A673 (cell line): ENCODE measurements at regions not wholly inside any gene's neighbourhood (a gene's known extent, or its start where the extent isn't known, plus 50 kb on each side); places are given as distances from the start of the nearest gene placed in this dataset.
"Not testable (repeated sequence)": the region's sequence is repeated elsewhere in the genome, so short reads cannot be mapped to it uniquely, and the experiment has no call there.

Experiments
- BruUV-seq: library from RNA; stranded (reverse); fragments of 400-500 nt; replicated peaks from 2 replicates; lab custom pipeline; 2021; lab: Mats Ljungman, UMichigan
- CTCF ChIA-PET: fragments of 300-600 bp; sonication (Branson Sonifier 250); formaldehyde crosslinking; loops from one replicate; lab custom pipeline; 2022; ENCODE audit warnings: antibody characterized with exemption; lab: Charles Lee
- POLR2A ChIA-PET: fragments of 300-600 bp; sonication (Branson Sonifier 250); formaldehyde crosslinking; loops from one replicate; lab custom pipeline; 2022; ENCODE audit warnings: antibody characterized with exemption; ENCODE audit not compliant: low non-redundant PET; lab: Charles Lee
- DNase-seq: peaks from one replicate; pipeline ENCODE4 v3.0.0-alpha.2; 2015; ENCODE audit warnings: low spot score
- H3K27ac ChIP-seq: fragments of 200-600 bp; sonication (generic); 2 replicates; pipeline ENCODE4 v1.5.1; 2016; ENCODE audit warnings: mixed run types, low read depth, mild to moderate bottlenecking, mixed read lengths, antibody characterized with exemption, low read length; ENCODE audit not compliant: poor library complexity, severe bottlenecking
- H3K27me3 ChIP-seq: fragments of 200-600 bp; sonication (generic); replicated peaks from 2 replicates; pipeline ENCODE4 v1.6.1; 2017; ENCODE audit warnings: mixed run types, low read depth, mild to moderate bottlenecking, mixed read lengths, antibody characterized with exemption, low read length; ENCODE audit not compliant: insufficient read depth, poor library complexity
- H3K36me3 ChIP-seq: fragments of 200-600 bp; sonication (generic); 2 replicates; pipeline ENCODE4 v1.6.1; 2016; ENCODE audit warnings: mixed run types, mild to moderate bottlenecking, mixed read lengths, antibody characterized with exemption, low read length; ENCODE audit not compliant: insufficient read depth, poor library complexity, severe bottlenecking
- H3K4me1 ChIP-seq: fragments of 200-600 bp; sonication (generic); 2 replicates; pipeline ENCODE4 v1.6.1; 2017; ENCODE audit warnings: mixed run types, mild to moderate bottlenecking, mixed read lengths, antibody characterized with exemption, low read length; ENCODE audit not compliant: insufficient read depth, poor library complexity, severe bottlenecking
- H3K4me3 ChIP-seq: fragments of 200-600 bp; sonication (generic); 2 replicates; pipeline ENCODE4 v1.5.1; 2016; ENCODE audit warnings: low read depth, mixed run types, mild to moderate bottlenecking, mixed read lengths, low read length; ENCODE audit not compliant: poor library complexity, severe bottlenecking
- H3K9me3 ChIP-seq: fragments of 200-600 bp; sonication (generic); 2 replicates; pipeline ENCODE4 v1.6.1; 2016; ENCODE audit warnings: mixed run types, low read depth, mild to moderate bottlenecking, mixed read lengths, antibody characterized with exemption, low read length; ENCODE audit not compliant: poor library complexity, severe bottlenecking
- intact Hi-C: fragments of 100-400 bp; cut with micrococcal nuclease; formaldehyde crosslinking; loops from one replicate; pipeline ENCODE4 v1.10.0; 2022; ENCODE audit not compliant: unreplicated experiment

GRCh38 chr2:113330060-113330767, 51.5 kb upstream of the PAX8 start:
- H3K9me3 ChIP-seq, DNase-seq, H3K4me3 ChIP-seq, intact Hi-C loops, H3K27ac ChIP-seq, BruUV-seq, CTCF ChIA-PET, H3K27me3 ChIP-seq, H3K4me1 ChIP-seq, H3K36me3 ChIP-seq, POLR2A ChIA-PET: not testable (repeated sequence)

- H3K36me3 ChIP-seq, CTCF ChIA-PET, H3K27ac ChIP-seq, H3K27me3 ChIP-seq, H3K9me3 ChIP-seq, H3K4me3 ChIP-seq, H3K4me1 ChIP-seq, POLR2A ChIA-PET, intact Hi-C loops, BruUV-seq: not testable (repeated sequence)
- DNase-seq = peak; percentile 13
These were observed 50.3 kb upstream of the PAX8 start for GRCh38 chr2:113328973-113329372.

- not testable (repeated sequence) for BruUV-seq
These were observed 49.9 kb upstream of the PAX8 start for GRCh38 chr2:113328572-113328971.

More at GRCh38 chr2:113328572-113328971, 49.9 kb upstream of the PAX8 start:
- DNase-seq, intact Hi-C loops, CTCF ChIA-PET, H3K27me3 ChIP-seq, H3K9me3 ChIP-seq, POLR2A ChIA-PET, H3K4me3 ChIP-seq, H3K27ac ChIP-seq, H3K36me3 ChIP-seq: not testable (repeated sequence)
- peaks cover 11% of the 10 kb centered on the region for H3K4me1 ChIP-seq
